ENCODE measurements at regions not wholly inside any gene's neighbourhood (a gene's known extent, or its start where the extent isn't known, plus 50 kb on each side); places are given as distances from the start of the nearest gene placed in this dataset.

GRCh38 chrX:38999099-38999498 lies 197.8 kb downstream of the MID1IP1 start (continued):
- TF ChIP-seq CTCF (IDR thresholded peaks at IDR 0.05; ENCODE audit: low read depth, low read length, missing input control) (no peak), SP1 (IDR thresholded peaks at IDR 0.05) (no peak)

GRCh38 chrX:38999967-39000745 lies 198.9 kb downstream of the MID1IP1 start:
- no peak overlapping the region for H3K4me3 ChIP-seq (ENCODE audit: low read depth in 1 of 3, low read length in 3 of 3)
- H3K9ac ChIP-seq (ENCODE audit: low read depth in 1 of 2, low read length in 2 of 2), result no peak overlapping the region
- 75% methylated on average over 2 of the region's 2 CpGs for WGBS
- no peak for TF ChIP-seq GABPA (IDR thresholded peaks at IDR 0.05 in 1 of 2, conservative IDR thresholded peaks at IDR 0.05 in 1 of 2)
- H3K36me3 ChIP-seq (ENCODE audit: control insufficient read depth in 4 of 4, insufficient read depth in 3 of 4, low read depth in 1 of 4, low read length in 3 of 4), result no peaks in the 10 kb centered on the region
- no peaks in the 10 kb centered on the region for H3K4me1 ChIP-seq (ENCODE audit: control insufficient read depth in 4 of 4, insufficient read depth in 4 of 4, low read length in 3 of 4)
- no peak for DNase-seq (ENCODE audit: low spot score)
- no peaks in the 10 kb centered on the region for H3K9me3 ChIP-seq (ENCODE audit: control insufficient read depth in 4 of 4, low read length in 3 of 4)
- H3K27ac ChIP-seq (ENCODE audit: low read depth in 1 of 2, low read length in 2 of 2), result no peak overlapping the region
- H3K27me3 ChIP-seq (ENCODE audit: control insufficient read depth in 4 of 4, insufficient read depth in 4 of 4, low read length in 3 of 4), result no peaks in the 10 kb centered on the region

- TF ChIP-seq YY1 (IDR thresholded peaks at IDR 0.05), result no peak
- TF ChIP-seq NR2F2 (IDR thresholded peaks at IDR 0.05), result no peak
- Histone ChIP-seq H3K9me3 (ENCODE audit: control insufficient read depth in 4 of 4, low read length in 3 of 4) (no peaks in the 10 kb centered on the region), H3K4me3 (ENCODE audit: low read depth in 1 of 3, low read length in 3 of 3) (no peak overlapping the region), H3K9ac (ENCODE audit: low read depth in 1 of 2, low read length in 2 of 2) (no peak overlapping the region), H3K27ac (ENCODE audit: low read depth in 1 of 2, low read length in 2 of 2) (no peak overlapping the region), H3K36me3 (ENCODE audit: control insufficient read depth in 4 of 4, insufficient read depth in 3 of 4, low read depth in 1 of 4, low read length in 3 of 4) (no peaks in the 10 kb centered on the region), H3K4me1 (ENCODE audit: control insufficient read depth in 4 of 4, insufficient read depth in 4 of 4, low read length in 3 of 4) (no peaks in the 10 kb centered on the region), H3K27me3 (ENCODE audit: control insufficient read depth in 4 of 4, insufficient read depth in 4 of 4, low read length in 3 of 4) (no peaks in the 10 kb centered on the region)
- WGBS, result 31% methylated on average over 1 of the region's 1 CpG
- no peak for DNase-seq (ENCODE audit: low spot score)
Measured at GRCh38 chrX:39000802-39001201, 199.5 kb downstream of the MID1IP1 start.

- Histone ChIP-seq H3K27me3 (ENCODE audit: control insufficient read depth in 4 of 4, insufficient read depth in 4 of 4, low read length in 3 of 4) (no peaks in the 10 kb centered on the region), H3K4me1 (ENCODE audit: control insufficient read depth in 4 of 4, insufficient read depth in 4 of 4, low read length in 3 of 4) (no peaks in the 10 kb centered on the region), H3K4me3 (ENCODE audit: low read depth in 1 of 3, low read length in 3 of 3) (no peak overlapping the region), H3K36me3 (ENCODE audit: control insufficient read depth in 4 of 4, insufficient read depth in 3 of 4, low read depth in 1 of 4, low read length in 3 of 4) (no peaks in the 10 kb centered on the region), H3K9me3 (ENCODE audit: control insufficient read depth in 4 of 4, low read length in 3 of 4) (no peaks in the 10 kb centered on the region), H3K9ac (ENCODE audit: low read depth in 1 of 2, low read length in 2 of 2) (no peak overlapping the region), H3K27ac (ENCODE audit: low read depth in 1 of 2, low read length in 2 of 2) (no peak overlapping the region)
- WGBS, result 84% methylated on average over 1 of the region's 1 CpG
- no peak for DNase-seq (ENCODE audit: low spot score)
- no peak for TF ChIP-seq MAX (IDR thresholded peaks at IDR 0.05)
- no peak for TF ChIP-seq TAF1 (conservative IDR thresholded peaks at IDR 0.05)
- no peak for TF ChIP-seq FOXA1 (IDR thresholded peaks at IDR 0.05)
- TF ChIP-seq HNF4A (conservative IDR thresholded peaks at IDR 0.05), result no peak
- TF ChIP-seq GABPA (IDR thresholded peaks at IDR 0.05 in 1 of 2, conservative IDR thresholded peaks at IDR 0.05 in 1 of 2), result no peak
- TF ChIP-seq RXRA (IDR thresholded peaks at IDR 0.05), result no peak
- no peak for TF ChIP-seq SP1 (IDR thresholded peaks at IDR 0.05)
- no peak for TF ChIP-seq HNF4G (IDR thresholded peaks at IDR 0.05)
- no peak for TF ChIP-seq REST (IDR thresholded peaks at IDR 0.05)
- no peak for TF ChIP-seq RAD21 (IDR thresholded peaks at IDR 0.05)
Measured at GRCh38 chrX:39002466-39002865, 201.2 kb downstream of the MID1IP1 start.
